Stimulated activated CD8-positive, alpha-beta memory T cell treated with anti-CD3 and anti-CD28 coated beads, Interleukin-4, amount 100 ng/mL, for 24 hours (primary cell): ENCODE measurements at regions not wholly inside any gene's neighbourhood (a gene's known extent, or its start where the extent isn't known, plus 50 kb on each side); places are given as distances from the start of the nearest gene placed in this dataset.

ENCODE experiments used
- DNase-seq: peaks from one replicate; pipeline ENCODE4 v3.0.0-alpha.2; 2020; ENCODE audit warnings: low read depth

GRCh38 chr2:16169381-16169960 lies 229.1 kb downstream of the MYCN start:
- DNase-seq, result no peak

GRCh38 chr2:16168506-16169264 lies 228.3 kb downstream of the MYCN start:
- DNase-seq, result no peak

DNA sequence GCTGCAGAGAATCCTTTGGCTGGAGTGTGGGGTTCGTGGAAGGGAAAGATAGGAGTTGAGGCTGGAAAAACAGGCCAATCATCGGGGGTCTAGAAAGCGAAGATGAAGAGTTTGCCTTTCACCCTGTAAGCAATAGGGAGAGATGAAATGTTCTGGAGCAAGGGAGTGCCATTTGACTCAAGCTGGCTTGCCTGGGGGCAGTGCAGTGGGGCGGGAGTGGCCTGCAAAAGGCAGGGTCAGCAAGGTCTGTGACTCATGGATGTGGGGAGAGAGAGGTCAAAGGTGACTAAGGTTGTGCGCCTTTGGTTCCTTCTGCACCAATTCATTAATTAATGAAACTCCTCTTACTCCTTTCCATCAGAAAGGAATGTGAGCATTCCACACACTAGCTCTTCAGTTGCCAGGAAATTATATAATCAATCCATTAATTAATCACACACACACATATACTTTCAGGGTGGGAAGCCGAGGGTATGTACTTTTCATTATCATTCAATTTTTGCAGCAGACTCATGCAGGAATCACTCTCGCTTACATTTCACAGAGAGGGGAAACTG lies 227.6 kb downstream of the MYCN start:
- DNase-seq, result no peak

GRCh38 chr2:16167451-16167861 lies 227.1 kb downstream of the MYCN start:
- no peak for DNase-seq

DNA sequence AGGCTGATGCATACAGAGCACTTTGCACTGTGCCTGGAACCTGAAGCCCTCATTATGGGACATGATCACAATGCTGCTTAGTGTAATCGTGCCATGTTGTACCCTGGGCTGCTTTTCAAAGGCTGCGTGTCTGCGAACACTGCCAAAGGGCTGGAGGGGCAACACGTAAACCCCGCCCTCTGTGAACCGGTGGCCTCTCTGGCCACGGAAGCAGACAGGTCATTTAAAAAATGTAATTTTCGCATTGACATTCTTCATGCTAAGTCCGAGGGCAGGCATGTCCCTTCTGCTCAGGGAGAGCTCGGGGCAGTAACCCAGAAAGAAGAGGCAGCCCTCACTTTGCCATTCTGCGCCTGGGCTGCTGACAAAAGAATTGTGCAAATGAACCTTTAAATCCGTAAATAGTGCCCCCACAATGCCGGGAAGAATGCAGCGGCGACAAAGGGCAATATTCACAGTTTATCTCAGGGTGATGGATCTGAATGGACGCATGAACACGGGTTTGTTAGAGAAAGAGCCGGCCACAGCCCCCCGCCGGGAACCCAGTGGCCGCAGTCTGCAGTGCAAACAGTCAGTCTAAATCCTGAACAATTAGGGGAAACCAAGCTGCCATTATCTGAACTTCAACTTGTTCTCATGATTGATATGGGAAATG lies 226.1 kb downstream of the MYCN start:
- DNase-seq, result no peak

- DNase-seq, result no peak
Measured at GRCh38 chr2:16165518-16166326, 225.4 kb downstream of the MYCN start.

DNA sequence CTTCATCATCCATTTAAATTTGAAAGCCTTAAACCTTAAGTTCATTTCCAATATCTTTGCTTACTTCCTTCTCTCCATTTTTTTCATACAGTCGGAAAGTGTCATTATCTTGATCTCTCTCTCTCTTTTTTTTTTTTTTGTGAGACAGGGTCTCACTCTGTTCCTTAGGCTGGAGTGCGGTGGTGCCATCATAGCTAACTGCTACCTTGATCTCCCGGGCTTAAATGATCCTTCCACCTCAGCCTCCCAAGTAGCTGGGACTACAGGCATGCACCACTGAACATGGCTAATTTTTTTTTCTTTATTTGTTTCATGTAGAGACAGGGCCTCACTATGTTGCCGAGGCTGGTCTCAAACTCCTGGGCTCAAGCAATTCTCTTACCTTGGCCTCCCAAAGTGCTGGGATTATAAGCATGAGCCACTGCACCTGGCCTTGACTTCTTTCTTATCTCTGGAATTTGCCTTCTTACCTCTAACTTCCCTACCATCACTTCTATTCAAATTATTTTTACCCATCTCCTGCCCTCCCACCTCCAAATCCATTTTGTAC lies 222.2 kb downstream of the MYCN start:
- DNase-seq, result no peak

DNA sequence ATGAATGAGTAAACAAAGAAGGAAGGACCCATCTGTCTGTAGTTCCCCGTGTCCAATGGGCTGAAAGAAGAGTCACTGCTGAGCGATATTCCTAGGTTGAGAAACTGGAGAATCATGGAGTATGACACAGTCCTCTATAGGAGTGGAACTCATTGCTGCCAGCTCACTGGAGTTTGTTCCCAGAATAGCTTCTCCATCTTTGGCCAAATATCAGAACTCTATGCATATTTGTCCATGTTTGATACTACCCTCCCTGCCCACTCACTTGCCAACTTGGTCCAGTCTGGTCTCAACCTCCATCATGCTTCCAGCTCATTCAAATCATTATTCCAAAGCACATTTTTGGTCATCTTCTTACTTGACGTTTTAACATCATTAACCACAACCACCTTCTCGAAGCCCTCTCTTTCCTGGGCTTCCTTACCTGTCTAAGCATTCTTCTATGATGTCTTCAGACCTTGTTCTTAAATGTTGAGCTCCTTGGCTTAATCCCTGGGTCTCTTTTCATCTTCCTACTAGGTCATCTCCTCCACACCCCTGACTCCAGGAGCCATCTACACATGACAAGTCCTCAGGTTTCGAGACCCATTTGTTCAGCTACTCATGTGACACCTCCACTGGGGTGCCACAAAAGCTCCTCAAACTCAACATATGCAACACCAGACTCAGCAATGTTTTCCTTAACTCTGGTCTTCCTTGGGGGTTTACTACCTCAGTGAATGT lies 221.6 kb downstream of the MYCN start:
- no peak for DNase-seq

GRCh38 chr2:16161085-16161565 lies 220.8 kb downstream of the MYCN start:
- DNase-seq, result no peak

DNA sequence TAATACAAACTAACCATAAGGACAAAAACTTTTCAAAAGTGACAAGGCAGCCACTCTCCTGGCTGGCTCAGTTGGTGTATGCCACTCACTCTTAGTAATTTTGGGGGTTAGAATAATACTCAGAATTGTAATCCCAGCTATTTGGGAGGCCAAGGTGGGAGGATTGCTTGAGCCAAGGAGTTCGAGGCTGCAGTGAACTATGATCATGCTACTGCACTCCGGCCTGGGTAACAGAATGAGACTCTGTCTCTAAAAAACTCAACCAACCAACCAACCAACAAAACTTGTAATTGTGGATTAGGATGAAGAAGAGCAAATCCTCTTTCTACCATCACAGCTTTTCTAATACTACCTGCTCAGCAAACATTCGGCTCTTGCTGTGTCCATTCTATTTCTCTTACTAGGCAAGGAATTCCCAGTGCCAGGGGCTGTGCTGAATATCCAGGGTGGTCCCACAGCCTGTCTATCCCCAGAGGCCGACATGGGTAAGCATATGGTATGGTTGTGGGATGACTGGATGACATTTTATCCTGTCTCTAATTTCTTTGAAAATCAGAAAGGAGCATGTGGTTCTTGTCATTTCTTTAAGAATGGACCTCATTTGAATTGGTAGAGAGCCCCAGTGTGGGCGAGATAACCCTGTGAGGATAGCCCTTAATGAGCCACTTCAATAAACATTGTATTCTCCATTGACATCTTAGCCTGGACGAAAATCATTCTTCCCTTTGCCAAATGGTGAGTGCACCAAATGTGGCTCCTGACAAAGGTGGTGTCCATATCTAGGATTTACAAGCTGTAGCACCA lies 220.1 kb downstream of the MYCN start:
- no peak for DNase-seq

DNA sequence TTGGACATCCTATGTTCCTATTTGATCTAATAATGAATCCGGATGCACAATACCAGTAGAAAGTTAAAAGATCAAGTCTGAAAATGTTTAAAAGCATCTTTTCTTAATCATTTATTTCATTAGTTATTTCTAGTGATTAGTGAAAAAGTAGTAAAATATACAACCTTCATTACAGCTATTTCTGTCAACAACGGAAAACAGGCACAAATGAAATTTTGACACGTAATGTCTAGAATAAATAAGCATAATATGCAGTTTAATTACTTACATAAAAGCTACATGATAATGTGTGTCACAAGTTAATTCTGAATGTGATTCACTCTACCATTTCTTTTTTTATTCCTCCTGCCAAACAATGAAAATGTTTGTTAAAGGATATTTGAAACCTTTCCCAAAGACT lies 216.1 kb downstream of the MYCN start:
- no peak for DNase-seq

DNA sequence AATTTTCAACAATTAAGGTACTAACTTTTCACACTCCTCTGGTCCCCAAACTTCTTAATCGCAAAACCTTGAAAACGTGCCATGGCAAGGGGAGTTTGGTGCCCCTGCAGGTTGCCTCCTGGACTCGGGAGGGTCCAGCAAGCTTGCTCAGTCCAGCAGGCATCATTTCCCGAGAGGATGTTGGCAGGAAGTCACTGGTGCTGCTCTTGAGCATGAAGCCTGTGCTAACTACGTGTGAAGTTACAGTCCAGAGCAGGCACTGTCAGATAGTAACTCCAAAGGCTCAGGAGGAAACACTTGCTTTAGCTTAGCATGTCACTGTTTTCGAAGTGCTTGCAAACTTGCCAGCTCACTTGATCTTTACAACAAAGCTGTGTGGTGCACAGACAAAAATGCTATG lies 215.4 kb downstream of the MYCN start:
- DNase-seq, result no peak

- DNase-seq, result no peak
Measured at GRCh38 chr2:16155366-16155765, 215.0 kb downstream of the MYCN start.

DNA sequence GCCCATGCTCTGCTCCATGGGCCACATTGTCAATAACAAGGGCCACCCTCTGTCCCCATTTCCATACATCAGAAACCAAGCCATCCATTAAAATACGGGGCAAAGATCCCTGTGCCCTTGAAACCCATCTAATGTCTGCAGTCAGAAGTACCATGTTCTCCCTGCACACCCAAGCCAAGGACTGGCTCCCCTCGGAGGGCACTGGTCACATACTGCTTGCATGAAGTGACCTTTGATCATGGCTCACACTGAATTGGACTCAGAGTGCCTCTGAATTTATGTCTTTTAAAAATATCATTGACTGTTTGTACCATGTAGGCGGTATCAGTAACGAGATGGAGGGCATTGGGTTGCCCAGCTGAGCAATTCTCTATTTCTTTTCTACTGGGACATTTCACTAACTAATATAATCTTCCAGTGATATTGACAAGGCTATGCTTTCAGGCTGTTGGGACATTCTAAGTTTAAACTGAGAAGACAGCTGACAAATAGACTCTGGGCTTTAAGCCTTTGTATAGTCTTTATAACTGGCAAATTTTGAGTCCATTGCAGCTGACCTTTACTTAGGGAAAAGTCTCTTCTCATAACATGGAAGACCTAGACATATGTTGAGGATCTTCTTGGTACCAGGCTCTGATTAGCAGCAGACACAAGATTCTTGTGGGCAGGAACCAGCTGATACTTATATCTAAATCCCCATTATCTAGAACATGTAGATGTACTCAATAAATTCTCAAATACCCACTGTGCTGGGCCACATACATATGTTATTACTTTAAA lies 214.3 kb downstream of the MYCN start:
- DNase-seq, result no peak

DNA sequence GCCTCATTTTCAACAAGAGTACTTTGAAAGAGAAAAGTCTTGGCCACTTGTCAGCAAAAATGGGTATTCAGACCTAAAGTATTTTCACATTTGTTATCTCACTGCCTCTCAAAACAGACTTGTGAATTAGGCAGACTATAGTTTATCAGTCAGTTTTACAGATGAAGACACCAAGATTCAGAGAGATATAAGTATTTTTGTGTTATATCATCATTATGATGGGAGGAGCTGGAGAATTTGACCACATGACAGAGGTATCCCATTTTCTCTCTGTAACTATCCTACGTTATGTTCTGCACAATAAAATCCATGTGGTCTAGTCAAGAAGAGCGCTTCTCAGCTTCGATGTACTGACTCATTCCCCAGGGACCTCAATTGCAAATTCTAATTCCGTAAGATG lies 213.7 kb downstream of the MYCN start:
- DNase-seq, result no peak

DNA sequence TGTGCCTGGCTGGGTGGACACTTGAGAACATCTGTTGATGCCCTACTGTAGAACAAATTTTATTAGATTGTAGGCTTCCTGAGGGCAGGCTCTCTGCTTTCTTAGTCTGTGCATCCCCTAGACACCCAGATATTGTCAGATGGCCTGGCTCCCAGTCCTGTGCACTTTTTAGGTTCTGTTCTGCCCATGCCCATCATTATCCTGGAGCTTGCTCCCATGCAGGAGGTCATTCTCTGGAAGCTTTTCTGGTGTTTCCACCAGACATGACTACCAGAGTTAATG lies 213.3 kb downstream of the MYCN start:
- no peak for DNase-seq

DNA sequence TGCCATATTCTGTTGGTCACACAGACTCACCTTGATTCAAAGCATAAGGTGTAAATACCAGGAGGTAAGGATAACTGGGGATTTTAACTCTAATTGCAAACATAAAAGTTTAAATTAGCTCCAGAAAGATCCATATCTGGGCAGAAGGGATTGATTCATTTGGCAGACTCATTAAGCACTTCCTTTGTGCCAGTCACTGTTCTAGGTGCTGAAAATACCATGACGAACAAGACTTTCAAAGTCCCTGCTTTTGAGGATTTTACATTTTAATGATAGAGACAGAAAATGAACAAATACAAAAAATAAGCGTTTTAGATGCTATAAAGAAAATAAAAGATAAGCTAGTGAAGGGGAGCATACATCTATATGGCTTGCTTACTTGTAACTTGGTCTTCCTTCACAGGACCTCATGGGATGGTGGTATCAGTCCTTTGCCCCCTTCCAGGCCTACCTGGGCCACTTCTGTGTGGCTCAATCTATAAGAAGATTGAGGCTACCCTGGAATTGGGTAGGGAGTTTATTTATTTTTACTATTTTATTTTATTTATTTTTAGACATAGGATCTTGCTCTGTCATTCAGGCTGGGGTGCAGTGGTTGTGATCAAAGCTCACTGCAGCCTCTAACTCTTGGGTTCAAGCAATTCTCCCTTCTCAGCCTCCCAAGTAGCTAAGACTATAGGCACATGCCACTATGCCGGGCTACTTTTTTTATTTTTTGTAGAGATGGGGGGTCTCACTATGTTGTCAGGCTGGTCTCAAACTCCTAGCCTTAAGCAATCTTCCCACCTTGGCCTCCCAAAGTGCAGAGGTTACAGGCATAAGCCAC lies 212.8 kb downstream of the MYCN start:
- no peak for DNase-seq

DNA sequence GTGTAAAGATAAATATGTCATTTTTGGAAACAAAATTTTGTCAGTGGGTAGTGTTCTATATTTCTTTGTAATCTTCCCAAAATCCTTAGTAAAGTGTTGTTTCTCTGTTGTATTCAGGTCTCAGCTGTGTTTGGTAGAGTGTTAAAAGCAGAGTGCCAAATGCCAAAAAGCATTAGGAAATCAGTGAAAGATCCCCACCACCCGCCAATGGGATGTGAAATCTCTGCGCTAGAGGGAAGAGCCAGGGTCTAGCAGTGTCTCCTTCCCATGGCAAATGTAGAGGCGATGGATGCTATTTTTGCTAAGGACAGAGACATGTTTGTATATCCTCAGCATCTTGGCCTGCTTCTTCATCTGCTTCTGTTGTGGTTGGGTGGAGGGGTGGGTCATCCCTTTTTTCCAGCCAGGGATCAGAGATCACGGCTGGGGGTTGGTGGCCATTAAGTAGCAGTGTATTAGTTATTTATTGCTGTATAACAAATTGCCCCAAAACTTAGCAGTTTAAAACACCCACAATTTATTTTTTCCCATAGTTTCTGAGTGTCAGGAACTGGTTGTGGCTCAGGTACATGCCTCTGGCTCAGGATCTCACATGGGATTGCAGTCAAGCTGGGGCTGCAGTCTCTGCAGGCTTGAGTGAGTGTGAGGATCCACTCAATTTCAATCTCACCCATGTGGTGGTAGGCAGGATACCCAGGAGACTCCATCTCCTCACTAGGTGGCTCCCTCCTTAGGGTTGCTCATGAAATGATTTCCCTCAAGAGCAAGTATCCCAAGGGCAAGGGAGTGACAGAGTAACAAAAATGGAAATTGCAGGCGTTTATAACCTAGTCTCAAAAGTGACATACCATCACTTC lies 211.9 kb downstream of the MYCN start:
- DNase-seq, result no peak
